GM21360 (cell line): ENCODE measurements at regions not wholly inside any gene's neighbourhood (a gene's known extent, or its start where the extent isn't known, plus 50 kb on each side); places are given as distances from the start of the nearest gene placed in this dataset.

Experiments
- ATAC-seq: cut with Tn5 transposase; IDR thresholded peaks from one replicate; pipeline ENCODE4 v1.9.1; 2021; ENCODE audit warnings: mild to moderate bottlenecking, moderate library complexity; ENCODE audit not compliant: unreplicated experiment

DNA sequence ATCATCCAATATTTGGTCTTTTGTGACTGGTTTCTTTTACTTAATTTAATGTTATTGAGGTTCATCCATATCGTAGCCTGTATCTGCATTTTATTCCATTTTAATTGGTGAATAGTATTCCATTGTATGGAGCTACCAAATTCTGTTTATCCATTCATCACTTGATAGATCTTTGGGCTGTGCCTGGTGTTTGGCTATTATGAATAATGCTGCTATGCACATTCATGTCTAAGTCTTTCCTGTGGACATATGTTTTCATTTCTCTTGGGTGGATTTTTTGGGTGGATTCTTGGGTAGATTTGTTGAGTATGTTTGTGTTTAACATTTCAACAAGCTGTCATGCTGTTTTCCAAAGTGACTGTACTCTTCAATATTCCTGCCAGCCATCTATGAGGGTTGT is 52.5 kb upstream of the NEDD4L start:
- no peak for ATAC-seq

DNA sequence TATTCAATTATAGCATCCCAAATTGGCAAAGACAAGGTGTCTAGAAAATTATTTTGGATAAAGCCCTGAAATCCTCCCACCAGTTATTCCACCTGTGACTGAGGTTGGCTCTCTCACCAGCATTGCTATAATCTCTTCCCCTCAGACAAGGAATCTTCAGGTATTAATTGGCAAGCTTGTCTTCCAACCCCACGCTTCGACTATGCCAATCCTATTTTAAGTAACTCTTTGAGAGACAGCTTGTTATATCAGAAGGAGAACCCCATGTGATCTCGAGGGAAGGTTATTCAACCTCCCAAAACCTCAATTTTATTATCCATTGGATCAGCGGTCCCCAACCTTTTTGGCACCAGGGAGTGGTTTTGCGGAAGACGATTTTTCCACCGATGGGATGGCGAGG is 54.5 kb upstream of the NEDD4L start:
- no peak for ATAC-seq

DNA sequence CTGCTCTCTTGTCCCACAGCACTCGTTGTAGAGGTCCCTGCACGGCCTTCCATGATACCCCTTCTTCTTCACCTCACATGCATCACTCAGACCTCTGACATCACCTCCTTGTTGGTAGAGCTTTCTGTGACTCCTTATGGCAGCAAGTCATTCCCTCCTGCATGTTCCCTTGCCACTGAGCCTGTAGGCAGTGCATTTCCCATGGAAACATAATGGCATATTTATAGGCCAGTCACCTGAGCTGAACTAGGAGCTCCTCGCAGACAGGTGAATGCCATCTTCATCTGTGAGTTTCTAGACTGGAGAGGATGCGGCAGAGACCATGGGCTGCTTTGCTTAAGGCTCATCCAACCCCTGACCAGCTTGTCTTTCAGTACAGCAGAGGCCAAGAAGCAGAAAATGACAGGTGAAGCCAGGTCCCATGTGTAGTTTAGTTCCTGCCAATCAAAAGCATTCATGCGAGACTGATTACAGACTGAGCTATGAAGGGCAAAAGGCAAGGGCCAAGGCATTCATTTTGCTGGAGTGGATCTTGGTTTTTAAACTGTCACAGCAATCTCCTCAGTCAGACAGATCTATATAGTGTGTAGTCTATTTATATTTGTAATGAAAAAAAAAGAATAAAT is 59.4 kb upstream of the NEDD4L start:
- ATAC-seq, result no peak

DNA sequence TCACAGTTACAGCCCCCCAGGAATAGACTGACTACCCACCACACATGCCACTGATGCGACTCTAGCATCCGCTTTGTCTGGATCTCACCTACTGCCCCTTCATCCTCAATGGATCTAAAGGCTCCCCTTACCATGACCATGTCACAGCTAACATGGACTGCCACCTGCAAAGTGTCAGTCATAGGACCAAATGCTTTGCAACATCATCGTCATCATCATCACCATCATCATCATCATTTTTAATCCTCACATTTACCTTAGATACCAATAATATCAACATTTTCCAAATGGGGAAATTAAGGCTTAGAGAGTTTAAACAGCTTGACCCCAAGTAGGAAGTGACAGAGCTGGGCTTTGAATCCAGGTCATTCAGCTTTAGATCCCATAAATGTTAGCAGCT is 60.1 kb upstream of the NEDD4L start:
- no peak for ATAC-seq

DNA sequence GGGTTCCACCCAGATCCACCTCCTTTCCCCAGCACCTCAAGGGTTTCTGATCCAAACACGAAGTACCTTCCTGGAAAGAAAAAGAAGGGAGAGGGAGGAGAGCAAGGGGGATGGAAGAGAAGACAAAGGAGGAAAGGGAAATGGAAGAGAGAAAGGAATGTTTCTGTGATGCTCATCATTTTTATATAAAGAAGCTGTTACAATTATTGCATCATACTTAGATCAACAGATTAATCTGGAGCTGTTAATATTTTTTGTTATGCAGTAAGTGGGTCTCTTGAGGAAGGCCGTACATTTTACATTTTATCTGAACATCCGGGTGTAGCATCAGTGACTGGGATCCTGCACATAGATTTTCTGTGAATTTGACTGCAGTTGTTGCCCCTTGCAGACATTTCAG is 60.6 kb upstream of the NEDD4L start:
- ATAC-seq, result no peak

DNA sequence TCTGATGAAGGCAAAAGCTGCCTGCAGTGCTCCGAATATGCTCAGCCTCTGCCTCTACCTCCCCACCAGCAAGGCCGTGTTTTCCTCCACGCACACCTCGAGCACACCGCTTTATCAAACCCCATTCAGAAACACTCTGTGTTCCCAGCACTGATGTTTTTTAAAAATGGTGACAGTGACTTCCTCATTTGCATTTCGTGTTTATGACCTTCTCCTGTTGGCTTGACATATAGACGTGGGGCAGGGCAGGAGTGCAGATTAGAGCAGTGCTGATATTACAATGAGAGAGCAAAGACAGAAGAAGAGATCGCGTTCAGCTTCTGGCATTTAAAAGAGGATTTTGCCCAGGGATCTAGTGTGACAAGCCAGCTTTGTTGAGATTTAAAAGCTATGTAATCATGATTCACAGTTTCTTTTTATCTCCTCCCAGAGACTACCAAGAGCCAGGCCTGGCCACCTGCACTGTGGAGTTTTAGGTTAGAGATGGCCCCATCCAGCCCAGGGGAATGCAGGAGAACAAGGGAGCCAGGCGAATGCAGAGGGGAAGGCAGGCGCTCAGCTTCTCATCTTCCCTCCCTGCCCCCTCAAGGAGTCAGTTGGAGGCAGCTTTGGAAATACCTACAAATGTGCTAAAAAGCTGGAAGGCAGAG is 61.5 kb upstream of the NEDD4L start:
- ATAC-seq, result no peak

DNA sequence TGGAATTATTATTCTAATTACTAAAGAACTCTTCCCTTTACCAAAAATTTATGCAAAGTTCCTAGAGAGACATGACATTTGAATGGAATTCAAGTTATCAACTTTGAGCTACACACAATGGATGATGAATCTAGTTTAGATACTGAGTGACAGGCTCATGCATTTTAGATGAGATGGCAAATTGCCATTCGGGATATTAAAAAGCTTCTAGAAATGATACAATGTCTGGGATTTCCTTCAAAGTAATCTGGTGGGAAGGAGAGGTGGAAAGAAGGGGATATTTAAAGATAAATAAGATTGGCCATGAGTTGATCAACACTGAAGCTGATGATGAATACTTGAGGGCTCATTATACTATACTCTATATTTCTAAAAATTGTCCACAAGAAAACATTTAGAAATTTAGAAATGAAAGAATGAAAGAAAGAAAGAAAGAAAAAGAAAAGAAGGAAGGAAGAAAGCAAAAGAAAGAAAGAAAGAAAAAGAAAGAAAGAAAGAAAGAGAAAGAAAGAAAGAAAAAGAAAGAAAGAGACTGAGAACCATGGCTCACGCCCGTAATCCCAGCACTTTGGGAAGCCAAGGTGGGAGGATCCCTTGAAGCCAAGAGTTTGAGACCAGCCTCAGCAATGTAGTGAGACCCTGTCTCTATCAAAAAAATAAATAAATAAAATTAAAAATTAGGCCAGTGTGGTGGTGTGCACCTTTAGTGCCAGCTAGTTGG is 62.6 kb upstream of the NEDD4L start:
- no peak for ATAC-seq

DNA sequence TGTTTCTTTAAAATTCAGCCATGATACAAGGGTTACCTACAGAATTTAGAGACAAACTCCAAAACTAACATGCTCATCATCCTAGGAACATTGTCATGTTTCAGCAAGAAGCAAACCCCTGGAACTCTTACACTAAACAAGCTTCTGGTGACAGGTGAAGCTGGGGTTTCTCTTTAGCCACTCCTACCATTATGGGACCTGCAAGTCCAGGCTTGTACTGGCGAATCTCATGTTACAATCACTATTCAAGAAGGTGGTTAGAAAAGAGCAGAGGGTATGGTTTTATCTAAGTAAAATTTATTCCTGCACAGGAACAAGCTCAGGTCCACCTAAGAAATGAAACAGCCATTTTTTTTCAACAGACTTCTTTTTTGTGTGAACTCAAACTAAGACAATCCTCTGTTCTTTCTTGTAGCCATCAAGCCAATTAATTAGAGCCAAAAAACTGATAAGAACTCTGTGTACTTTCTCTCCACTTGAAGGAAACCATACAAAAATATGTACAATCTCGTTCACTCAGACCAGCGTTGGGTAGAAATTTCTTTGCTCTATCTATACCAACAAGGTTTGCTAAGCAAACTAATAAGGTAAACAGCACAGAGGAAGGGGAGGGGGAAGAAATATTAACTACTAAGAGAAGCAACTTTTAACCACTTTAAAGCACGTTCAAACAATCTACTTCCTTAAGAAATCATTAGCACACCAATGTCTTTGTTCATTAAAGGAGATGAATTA is 63.3 kb upstream of the NEDD4L start:
- no peak for ATAC-seq

DNA sequence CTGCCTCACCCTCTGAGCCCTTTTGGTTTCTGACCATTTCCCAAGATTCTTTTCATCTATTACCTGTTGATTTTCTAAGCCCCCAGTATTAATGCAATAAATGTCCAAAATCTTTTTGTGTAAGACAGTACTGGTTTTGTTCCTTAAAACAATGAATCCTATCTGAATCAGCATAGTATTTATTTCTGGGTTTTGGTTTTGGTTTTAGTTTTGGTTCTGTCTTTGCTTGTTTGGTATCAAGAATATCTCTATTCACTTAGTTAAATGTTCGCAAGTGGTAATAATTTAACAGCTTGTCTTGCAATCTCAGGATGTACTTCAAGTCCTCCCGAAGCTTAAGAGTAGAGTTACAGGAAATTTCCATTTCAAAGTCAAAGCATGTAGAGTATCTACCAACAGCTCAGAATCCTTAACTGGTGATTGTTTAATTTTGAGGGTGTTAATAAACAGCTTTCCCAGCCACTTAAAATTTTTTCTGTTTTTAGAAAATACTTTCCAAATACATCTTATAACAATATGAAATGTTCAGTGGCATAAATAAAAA is 67.7 kb upstream of the NEDD4L start:
- ATAC-seq, result no peak

DNA sequence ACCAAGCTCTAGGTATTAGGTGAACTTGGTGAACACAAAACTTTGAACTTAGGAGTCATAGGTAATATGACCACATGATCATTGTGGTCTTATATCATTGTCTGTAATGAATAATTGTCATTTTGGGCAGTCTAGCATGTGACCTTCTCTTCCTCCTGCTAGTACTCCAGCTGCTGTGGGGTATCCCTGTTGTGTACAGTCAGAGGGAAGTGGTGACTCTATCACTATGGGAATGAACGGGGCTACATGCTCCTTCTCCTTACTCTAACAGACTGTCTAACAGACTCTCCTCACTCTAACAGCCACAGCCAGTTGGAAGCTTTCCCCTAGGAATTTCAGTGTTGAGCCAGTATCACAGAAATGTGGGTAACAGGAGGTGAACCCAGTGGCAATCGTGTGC is 68.2 kb upstream of the NEDD4L start:
- no peak for ATAC-seq

DNA sequence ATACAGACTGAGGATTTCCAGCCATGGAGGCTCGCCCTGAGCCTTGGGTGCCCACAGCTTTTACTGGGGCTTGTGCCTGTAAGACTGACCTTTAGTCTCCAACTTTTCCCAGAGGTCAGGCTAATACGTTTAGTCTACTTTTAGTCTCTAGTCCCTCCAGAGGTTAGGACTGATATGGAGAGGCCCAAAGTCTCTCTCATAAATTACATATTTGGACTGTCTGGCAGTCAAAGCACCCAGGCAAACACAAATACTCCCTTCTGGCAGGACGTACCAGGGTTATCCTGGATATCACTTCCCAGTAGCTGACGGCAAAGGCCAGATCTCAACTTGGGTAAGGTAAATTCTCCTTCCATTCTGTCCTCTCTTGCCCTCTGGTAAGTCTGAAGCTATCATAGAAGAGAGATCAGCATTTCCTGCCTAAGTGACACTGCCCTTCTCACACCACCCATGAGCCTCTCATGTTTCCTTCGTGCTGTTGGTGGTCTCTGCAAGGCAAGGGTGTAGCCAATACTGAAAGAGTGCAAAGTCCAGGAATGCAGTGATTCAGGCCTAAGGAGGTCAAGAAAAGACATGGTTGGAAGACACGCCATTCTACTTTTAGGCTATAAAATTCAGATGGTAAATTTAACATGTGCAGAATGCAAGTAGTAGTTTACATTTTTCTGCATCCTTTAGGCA is 69.3 kb upstream of the NEDD4L start:
- no peak for ATAC-seq

DNA sequence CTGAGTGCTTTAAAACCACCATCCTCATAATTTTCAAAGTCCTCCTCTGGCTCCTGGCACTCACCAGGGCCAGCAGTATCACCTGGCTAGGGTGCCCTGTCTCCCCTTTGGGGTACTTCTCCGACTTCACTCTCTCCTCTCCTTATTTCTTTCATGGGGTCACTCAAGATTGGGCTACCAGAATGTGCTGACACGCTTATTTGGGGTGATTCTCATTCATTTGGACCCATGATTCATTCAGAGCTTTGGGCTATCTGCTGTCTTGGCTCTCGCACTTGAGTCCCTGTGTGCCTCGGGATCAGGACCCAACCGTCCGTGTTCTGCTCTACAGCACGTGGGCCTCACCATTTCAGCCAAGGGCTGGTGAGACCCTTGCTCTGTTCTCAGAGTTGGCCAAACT is 70.1 kb upstream of the NEDD4L start:
- no peak for ATAC-seq

DNA sequence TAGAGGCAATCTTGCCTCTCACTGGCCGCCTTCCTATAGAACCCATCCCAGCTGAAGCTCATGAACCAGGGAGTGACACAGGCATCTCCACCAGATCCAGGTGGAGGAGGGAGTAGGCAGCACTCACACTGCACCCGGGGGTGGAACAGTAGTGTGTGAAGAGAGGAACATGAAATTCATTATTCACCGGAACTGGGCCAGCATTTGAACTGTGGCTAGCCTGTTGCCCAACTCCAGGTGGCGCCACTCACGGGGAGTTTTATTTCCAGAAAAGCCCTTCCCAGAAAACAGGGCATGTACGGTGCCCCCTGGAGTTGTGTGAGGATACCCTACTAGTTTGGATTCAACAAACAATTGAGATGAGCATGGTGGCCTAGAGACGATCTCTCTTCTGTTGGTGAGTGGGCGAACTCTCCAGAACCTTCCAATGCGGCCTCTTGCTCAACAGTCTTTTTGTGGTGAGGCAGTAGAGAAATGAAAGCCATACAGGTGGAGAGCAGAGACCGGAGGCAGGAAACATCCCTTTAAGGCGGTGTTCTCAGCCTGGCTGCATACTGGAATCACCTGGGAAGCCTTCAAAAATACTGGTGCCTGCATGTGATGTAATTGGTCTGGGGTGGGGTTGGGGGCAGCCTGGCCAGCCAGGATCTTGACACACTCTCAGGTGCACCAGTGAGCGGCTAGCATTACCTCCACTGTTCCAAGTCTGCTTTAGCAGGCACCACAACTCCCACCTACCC is 73.5 kb upstream of the NEDD4L start:
- no peak for ATAC-seq

DNA sequence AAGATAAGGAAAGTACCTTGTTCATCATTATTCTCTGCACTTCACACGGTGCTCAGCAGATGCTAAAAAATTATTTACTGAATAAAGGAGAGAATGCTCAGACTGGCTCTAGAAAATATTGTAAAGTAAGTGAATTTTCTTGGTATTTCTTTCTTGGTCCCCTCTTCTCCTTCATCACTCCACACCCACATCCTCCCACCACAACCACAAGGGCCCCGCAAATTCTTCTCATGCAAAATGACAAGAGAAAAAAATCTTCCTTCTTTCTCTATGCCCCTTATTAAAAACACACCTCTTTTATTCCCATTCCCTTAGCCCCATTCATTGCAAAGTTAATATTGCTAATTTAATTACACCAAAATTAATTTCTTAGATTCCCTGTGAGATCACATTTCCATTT is 74.2 kb upstream of the NEDD4L start:
- no peak for ATAC-seq

DNA sequence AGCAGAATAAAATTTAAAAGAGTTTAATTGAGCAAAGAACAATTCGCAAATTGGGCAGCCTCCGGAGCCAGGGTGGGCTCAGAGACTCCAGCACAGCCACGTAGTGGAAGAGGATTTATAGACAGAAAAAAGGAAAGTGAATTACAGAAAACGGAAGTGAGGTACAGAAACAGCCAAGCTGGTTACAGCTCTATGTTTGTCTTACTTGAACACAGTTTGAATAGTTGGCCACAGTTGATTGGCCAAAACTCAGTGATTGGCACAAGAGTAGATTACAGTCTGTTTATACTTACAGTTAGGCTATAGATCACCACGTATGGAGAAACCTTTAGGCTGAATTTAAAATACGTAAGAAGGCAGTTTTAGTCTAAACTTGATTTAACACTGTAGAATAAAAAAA is 78.8 kb upstream of the NEDD4L start:
- ATAC-seq, result no peak

DNA sequence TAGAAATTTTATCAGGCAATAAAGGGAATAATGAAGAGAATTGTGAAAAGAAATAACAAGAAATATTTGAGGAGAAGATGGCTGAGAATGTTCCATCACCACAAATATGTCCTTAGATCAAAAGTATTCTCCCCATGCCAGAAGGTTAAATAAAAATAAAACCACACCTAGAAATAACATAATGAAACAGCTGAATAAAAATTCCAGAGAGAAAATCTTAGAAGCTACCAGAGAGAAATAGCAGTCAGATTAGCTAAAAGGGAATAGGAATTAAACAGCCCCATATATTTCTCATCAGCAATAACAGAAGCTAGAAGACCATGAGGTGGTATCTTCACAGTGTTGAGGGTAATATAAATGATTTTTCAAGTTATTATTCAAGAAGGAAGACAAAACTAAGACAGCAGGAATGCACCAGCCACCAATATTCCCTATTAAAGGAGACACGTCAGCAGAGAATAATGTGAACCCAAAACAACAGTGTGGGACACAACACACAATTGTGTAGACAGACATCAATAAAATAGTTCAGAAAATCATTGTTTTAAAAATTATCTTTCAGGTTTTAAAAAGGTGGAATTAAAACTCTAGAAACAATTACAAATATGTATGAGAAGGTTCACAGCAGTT is 82.0 kb upstream of the NEDD4L start:
- ATAC-seq, result no peak

DNA sequence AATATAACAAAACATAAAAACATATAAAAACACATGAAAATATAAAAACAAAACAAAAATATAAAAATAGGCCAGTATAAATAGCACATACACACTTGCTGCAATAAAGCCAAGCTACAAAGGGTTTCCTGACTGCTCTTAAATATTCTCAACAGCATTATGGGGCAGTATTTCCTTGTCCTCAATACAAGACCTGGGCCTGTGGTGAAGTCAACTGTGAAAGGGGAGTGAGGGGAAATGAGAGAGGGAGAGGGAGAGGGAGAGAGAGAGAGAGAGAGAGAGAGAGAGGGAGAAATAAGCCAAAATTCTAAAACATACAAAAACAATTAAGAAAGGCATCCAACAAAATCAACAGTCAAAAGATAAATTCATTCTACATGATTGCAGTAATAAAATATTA is 82.6 kb upstream of the NEDD4L start:
- no peak for ATAC-seq

DNA sequence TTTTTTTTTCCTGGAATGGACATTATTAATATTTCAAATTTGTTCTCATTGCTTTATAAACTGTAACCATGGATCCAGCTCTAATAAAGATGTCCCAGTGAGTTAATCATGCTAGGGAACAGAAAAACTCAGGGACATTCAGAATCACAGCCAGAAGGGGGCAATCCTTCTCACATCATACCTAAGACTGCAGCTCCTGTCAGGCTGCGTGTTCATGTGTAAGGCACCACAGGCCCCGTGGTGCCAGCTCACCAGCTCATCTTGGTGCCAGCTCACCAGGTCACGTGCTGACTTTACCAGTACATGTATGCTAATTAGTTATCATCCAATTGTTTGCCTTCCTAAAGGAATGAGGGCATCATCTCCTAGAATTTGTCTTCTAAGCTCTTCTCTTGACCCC is 84.7 kb upstream of the NEDD4L start:
- ATAC-seq, result no peak

DNA sequence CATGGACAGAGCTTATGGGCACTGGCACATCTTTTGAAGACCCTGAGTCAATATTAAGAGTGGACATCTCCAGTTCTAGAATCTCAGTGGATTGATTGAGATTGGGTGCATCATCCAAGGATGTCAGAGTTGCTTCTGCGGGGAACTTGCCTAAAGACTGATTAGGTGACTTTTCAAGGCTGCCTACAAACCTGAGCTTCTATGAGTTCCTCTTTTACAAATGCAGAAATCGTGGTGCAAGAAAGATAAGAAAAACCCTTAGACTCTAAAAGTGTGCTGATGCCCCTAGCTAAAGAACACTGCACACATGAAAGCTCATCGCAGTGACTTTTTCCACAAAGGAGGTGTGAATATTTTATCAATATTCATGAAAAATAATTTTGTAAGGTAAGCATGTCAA is 86.8 kb upstream of the NEDD4L start:
- no peak for ATAC-seq

DNA sequence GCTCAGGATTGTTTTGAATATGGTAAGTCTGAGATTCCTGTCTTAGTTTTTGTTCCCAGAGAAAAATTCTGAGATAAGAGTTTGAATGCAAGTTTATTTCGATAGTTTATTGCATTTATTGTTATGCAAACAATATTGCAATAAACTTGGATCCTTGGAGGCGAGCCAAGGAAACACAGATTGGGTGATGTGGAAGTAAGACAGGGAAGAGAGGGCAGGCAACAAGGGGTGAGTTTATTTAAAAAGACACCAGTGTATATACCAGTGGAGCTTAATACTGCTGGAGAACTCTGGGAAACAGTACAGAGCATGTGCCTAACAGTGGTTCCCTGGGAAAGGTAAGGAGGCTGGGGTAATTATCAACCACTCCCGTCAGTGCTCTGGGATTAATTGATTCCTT is 87.5 kb upstream of the NEDD4L start:
- no peak for ATAC-seq
